Left lobe of liver (tissue), 2 donors: ENCODE measurements at regions not wholly inside any gene's neighbourhood (a gene's known extent, or its start where the extent isn't known, plus 50 kb on each side); places are given as distances from the start of the nearest gene placed in this dataset.

Experiments
- ATAC-seq: fragments of 200-7000 bp; cut with Tn5 transposase; one replicate; pipeline ENCODE4 v1.9.1; 2020; ENCODE audit warnings: mild to moderate bottlenecking, moderate library complexity
- DNase-seq: peaks from one replicate; pipeline ENCODE4 v3.0.0-alpha.2; 2020; ENCODE audit warnings: low spot score
- donor health status: DM: no; HTN: no; CAD: no; lungs with moderate emphysema.
- donor health status: DM: no; HTN: yes; CAD: no.

GRCh38 chr5:164881442-164881841, 1376.0 kb downstream of the MAT2B start:
- ATAC-seq (no peak), DNase-seq (no peak)

- DNase-seq (no peak), ATAC-seq (no peak)
Measured at GRCh38 chr5:164885179-164885578, 1379.8 kb downstream of the MAT2B start.

GRCh38 chr5:164893071-164893470, 1387.7 kb downstream of the MAT2B start:
- no peak for DNase-seq
- no peak for ATAC-seq

- ATAC-seq = no peak
- no peak for DNase-seq
Measured at GRCh38 chr5:164898705-164899104, 1393.3 kb downstream of the MAT2B start.

- ATAC-seq = no peak
- no peak for DNase-seq
Measured at GRCh38 chr5:164909673-164910072, 1404.3 kb downstream of the MAT2B start.

GRCh38 chr5:164921722-164922121, 1416.3 kb downstream of the MAT2B start:
- no peak for ATAC-seq
- no peak for DNase-seq

- DNase-seq (no peak), ATAC-seq (no peak)
Measured at GRCh38 chr5:164934039-164934438, 1428.6 kb downstream of the MAT2B start.

- DNase-seq (no peak), ATAC-seq (no peak)
Measured at GRCh38 chr5:164934561-164934960, 1429.1 kb downstream of the MAT2B start.

- ATAC-seq (no peak), DNase-seq (no peak)
Measured at GRCh38 chr5:164941132-164941531, 1435.7 kb downstream of the MAT2B start.

- ATAC-seq (no peak), DNase-seq (no peak)
Measured at GRCh38 chr5:164950927-164951326, 1445.5 kb downstream of the MAT2B start.

GRCh38 chr5:164951570-164951969, 1446.2 kb downstream of the MAT2B start:
- DNase-seq (no peak), ATAC-seq (no peak)

GRCh38 chr5:164958688-164959087, 1453.3 kb downstream of the MAT2B start:
- ATAC-seq (no peak), DNase-seq (no peak)

GRCh38 chr5:164959761-164960160, 1454.3 kb downstream of the MAT2B start:
- ATAC-seq = no peak

GRCh38 chr5:164962329-164962961, 1457.0 kb downstream of the MAT2B start:
- DNase-seq (no peak), ATAC-seq (no peak)

More at GRCh38 chr5:164959761-164960160, 1454.3 kb downstream of the MAT2B start:
- DNase-seq = no peak

- DNase-seq = no peak
- no peak for ATAC-seq
Measured at GRCh38 chr5:164966611-164967010, 1461.2 kb downstream of the MAT2B start.

- no peak for ATAC-seq
- no peak for DNase-seq
Measured at GRCh38 chr5:164967354-164967753, 1461.9 kb downstream of the MAT2B start.

- DNase-seq (no peak), ATAC-seq (no peak)
Measured at GRCh38 chr5:164972973-164973372, 1467.6 kb downstream of the MAT2B start.

GRCh38 chr5:164975986-164976385, 1470.6 kb downstream of the MAT2B start:
- no peak for DNase-seq
- no peak for ATAC-seq

GRCh38 chr5:164980480-164980879, 1475.1 kb downstream of the MAT2B start:
- no peak for ATAC-seq
- no peak for DNase-seq

GRCh38 chr5:164998142-164998541, 1492.7 kb downstream of the MAT2B start:
- DNase-seq = no peak
- no peak for ATAC-seq

GRCh38 chr5:164998590-164998989, 1493.2 kb downstream of the MAT2B start:
- DNase-seq = no peak

GRCh38 chr5:165000479-165001190, 1495.2 kb downstream of the MAT2B start:
- no peak for ATAC-seq
- no peak for DNase-seq

More at GRCh38 chr5:164998590-164998989, 1493.2 kb downstream of the MAT2B start:
- ATAC-seq = no peak

GRCh38 chr5:165003283-165003682, 1497.9 kb downstream of the MAT2B start:
- DNase-seq (no peak), ATAC-seq (no peak)
